Spinal cord (tissue), 9 donors: ENCODE measurements at regions not wholly inside any gene's neighbourhood (a gene's known extent, or its start where the extent isn't known, plus 50 kb on each side); places are given as distances from the start of the nearest gene placed in this dataset.

ENCODE experiments used
- DNase-seq, 6 donors: peaks; one replicate each; pipeline versions ENCODE4 v3.0.0 to v3.0.0-alpha.2; 2013 to 2015; ENCODE audit warnings: low spot score in 6 of 6, low read depth in 4 of 6
- H3K27ac ChIP-seq: one replicate; pipeline ENCODE4 v1.5.1; 2013; ENCODE audit warnings: low read depth, low read length, control low read depth
- H3K27me3 ChIP-seq: one replicate; pipeline ENCODE4 v1.6.1; 2013; ENCODE audit warnings: low read length; ENCODE audit not compliant: control insufficient read depth, insufficient read depth
- H3K36me3 ChIP-seq: one replicate; pipeline ENCODE4 v1.6.1; 2013; ENCODE audit warnings: low read length; ENCODE audit not compliant: control insufficient read depth, insufficient read depth
- H3K4me1 ChIP-seq: one replicate; pipeline ENCODE4 v1.6.1; 2013; ENCODE audit warnings: low read length; ENCODE audit not compliant: control insufficient read depth, insufficient read depth
- H3K4me3 ChIP-seq: one replicate; pipeline ENCODE4 v1.5.1; 2013; ENCODE audit warnings: low read depth, low read length, control low read depth
- H3K9me3 ChIP-seq: one replicate; pipeline ENCODE4 v1.6.1; 2013; ENCODE audit warnings: low read length; ENCODE audit not compliant: control insufficient read depth, insufficient read depth
- WGBS: methylation state at CpG from one replicate; pipeline ENCODE4 v1.1.5; 2013; ENCODE audit warnings: missing lambda C conversion rate; ENCODE audit not compliant: insufficient coverage; 5-methylcytosine and 5-hydroxymethylcytosine counted together
- donor health status: healthy.

GRCh38 chr15:87609474-87609873 lies 647.1 kb downstream of the NTRK3 start:
- Histone ChIP-seq H3K27me3 (no peaks in the 10 kb centered on the region), H3K9me3 (no peaks in the 10 kb centered on the region), H3K4me1 (no peaks in the 10 kb centered on the region), H3K4me3 (no peak overlapping the region), H3K36me3 (no peaks in the 10 kb centered on the region), H3K27ac (no peak overlapping the region)
- no CpG with 5 or more reads among the region's 1 CpG for WGBS
- DNase-seq: peak in 1 of 6 donors; percentile 36

- Histone ChIP-seq H3K4me1 (no peaks in the 10 kb centered on the region), H3K36me3 (no peaks in the 10 kb centered on the region), H3K4me3 (no peak overlapping the region), H3K27me3 (no peaks in the 10 kb centered on the region), H3K27ac (no peak overlapping the region), H3K9me3 (no peaks in the 10 kb centered on the region)
- WGBS: 81% methylated on average over 3 of the region's 6 CpGs
- DNase-seq: no peak
Measured at GRCh38 chr15:87608238-87609028, 648.1 kb downstream of the NTRK3 start.

GRCh38 chr15:87606971-87607370 lies 649.6 kb downstream of the NTRK3 start:
- H3K4me1 ChIP-seq: no peaks in the 10 kb centered on the region
- WGBS: no CpG with 5 or more reads among the region's 1 CpG
- no peaks in the 10 kb centered on the region for H3K36me3 ChIP-seq
- DNase-seq: no peak
- H3K27me3 ChIP-seq: no peaks in the 10 kb centered on the region
- no peak overlapping the region for H3K4me3 ChIP-seq
- H3K27ac ChIP-seq: no peak overlapping the region
- H3K9me3 ChIP-seq: no peaks in the 10 kb centered on the region

- no peaks in the 10 kb centered on the region for H3K9me3 ChIP-seq
- DNase-seq: peak in 1 of 6 donors; percentile 44
- 50% methylated on average over 2 of the region's 6 CpGs for WGBS
- no peak overlapping the region for H3K27ac ChIP-seq
- no peaks in the 10 kb centered on the region for H3K27me3 ChIP-seq
- no peak overlapping the region for H3K4me3 ChIP-seq
- H3K4me1 ChIP-seq: no peaks in the 10 kb centered on the region
- no peaks in the 10 kb centered on the region for H3K36me3 ChIP-seq
Measured at GRCh38 chr15:87604857-87605446, 651.6 kb downstream of the NTRK3 start.

GRCh38 chr15:87602371-87602770 lies 654.2 kb downstream of the NTRK3 start:
- no peak for DNase-seq
- Histone ChIP-seq H3K27ac (no peak overlapping the region), H3K9me3 (no peaks in the 10 kb centered on the region), H3K27me3 (no peaks in the 10 kb centered on the region), H3K4me3 (no peak overlapping the region), H3K4me1 (no peaks in the 10 kb centered on the region), H3K36me3 (no peaks in the 10 kb centered on the region)
- WGBS: 75% methylated on average over 1 of the region's 1 CpG

GRCh38 chr15:87599616-87600015 lies 656.9 kb downstream of the NTRK3 start:
- no CpG with 5 or more reads among the region's 4 CpGs for WGBS
- H3K9me3 ChIP-seq: no peaks in the 10 kb centered on the region

GRCh38 chr15:87597346-87598052 lies 659.0 kb downstream of the NTRK3 start:
- H3K4me3 ChIP-seq: no peak overlapping the region
- H3K36me3 ChIP-seq: no peaks in the 10 kb centered on the region
- 100% methylated on average over 2 of the region's 2 CpGs for WGBS

More at GRCh38 chr15:87599616-87600015, 656.9 kb downstream of the NTRK3 start:
- Histone ChIP-seq H3K27ac (no peak overlapping the region), H3K27me3 (no peaks in the 10 kb centered on the region), H3K36me3 (no peaks in the 10 kb centered on the region), H3K4me1 (no peaks in the 10 kb centered on the region), H3K4me3 (no peak overlapping the region)
- no peak for DNase-seq

GRCh38 chr15:87591582-87591981 lies 665.0 kb downstream of the NTRK3 start:
- Histone ChIP-seq H3K4me3 (no peak overlapping the region), H3K9me3 (no peaks in the 10 kb centered on the region), H3K27me3 (no peaks in the 10 kb centered on the region), H3K27ac (no peak overlapping the region), H3K36me3 (no peaks in the 10 kb centered on the region), H3K4me1 (no peaks in the 10 kb centered on the region)
- no peak for DNase-seq
- 100% methylated on average over 1 of the region's 2 CpGs for WGBS

More at GRCh38 chr15:87597346-87598052, 659.0 kb downstream of the NTRK3 start:
- no peak for DNase-seq
- H3K4me1 ChIP-seq: no peaks in the 10 kb centered on the region
- no peak overlapping the region for H3K27ac ChIP-seq
- H3K9me3 ChIP-seq: no peaks in the 10 kb centered on the region
- no peaks in the 10 kb centered on the region for H3K27me3 ChIP-seq

GRCh38 chr15:87591042-87591441 lies 665.5 kb downstream of the NTRK3 start:
- no peak for DNase-seq
- Histone ChIP-seq H3K4me3 (no peak overlapping the region), H3K36me3 (no peaks in the 10 kb centered on the region), H3K27ac (no peak overlapping the region), H3K27me3 (no peaks in the 10 kb centered on the region), H3K9me3 (no peaks in the 10 kb centered on the region), H3K4me1 (no peaks in the 10 kb centered on the region)
- no CpG with 5 or more reads among the region's 1 CpG for WGBS
